Caco-2 (cell line): ENCODE measurements at regions not wholly inside any gene's neighbourhood (a gene's known extent, or its start where the extent isn't known, plus 50 kb on each side); places are given as distances from the start of the nearest gene placed in this dataset.
"Not testable (repeated sequence)": the region's sequence is repeated elsewhere in the genome, so short reads cannot be mapped to it uniquely, and the experiment has no call there.

ENCODE experiments used
- BruUV-seq: library from RNA; stranded (reverse); fragments of 400-500 nt; replicated peaks from 2 replicates; lab custom pipeline; 2021; lab: Mats Ljungman, UMichigan
- CTCF ChIA-PET: fragments of 300-600 bp; sonication (Branson Sonifier 250); formaldehyde crosslinking; loops from one replicate; lab custom pipeline; 2022; ENCODE audit warnings: antibody characterized with exemption; lab: Charles Lee
- POLR2A ChIA-PET: fragments of 300-600 bp; sonication (Branson Sonifier 250); formaldehyde crosslinking; loops from one replicate; lab custom pipeline; 2022; ENCODE audit warnings: antibody characterized with exemption; lab: Charles Lee
- DNase-seq, 2 experiments: peaks; one replicate each; pipeline versions ENCODE4 v3.0.0 to v3.0.0-alpha.2; 2020 to 2022
- H3K27me3 ChIP-seq: replicated peaks from 2 replicates; pipeline ENCODE4 v1.6.0; 2011; ENCODE audit warnings: low read length; ENCODE audit not compliant: control insufficient read depth, insufficient read depth
- H3K36me3 ChIP-seq: 2 replicates; pipeline ENCODE4 v1.5.1; 2011; ENCODE audit warnings: low read length; ENCODE audit not compliant: control insufficient read depth, insufficient read depth
- H3K4me1 ChIP-seq: fragments of 250-450 bp; sonication (Bioruptor Pico); 2 replicates; pipeline ENCODE4 v1.5.1; 2020; ENCODE audit warnings: mild to moderate bottlenecking
- H3K4me3 ChIP-seq: 2 replicates; pipeline ENCODE4 v1.5.1; 2011; ENCODE audit warnings: low read depth, mild to moderate bottlenecking, control low read depth, low read length
- H3K9me3 ChIP-seq: fragments of 250-450 bp; sonication (Bioruptor Pico); 2 replicates; pipeline ENCODE4 v1.5.1; 2020; ENCODE audit warnings: mild to moderate bottlenecking, moderate library complexity
- H3K27ac Mint-ChIP-seq: one replicate; pipeline ENCODE4 v1.8.0; 2022; ENCODE audit warnings: mixed read lengths; ENCODE audit not compliant: unreplicated experiment
- H3K27me3 Mint-ChIP-seq: one replicate; pipeline ENCODE4 v1.8.0; 2022; ENCODE audit warnings: mixed read lengths; ENCODE audit not compliant: insufficient read depth, unreplicated experiment
- H3K36me3 Mint-ChIP-seq: one replicate; pipeline ENCODE4 v1.8.0; 2022; ENCODE audit warnings: mild to moderate bottlenecking, mixed read lengths; ENCODE audit not compliant: insufficient read depth, unreplicated experiment
- H3K4me1 Mint-ChIP-seq: one replicate; pipeline ENCODE4 v1.8.0; 2022; ENCODE audit warnings: low read depth, mixed read lengths; ENCODE audit not compliant: unreplicated experiment
- H3K4me3 Mint-ChIP-seq: one replicate; pipeline ENCODE4 v1.8.0; 2022; ENCODE audit warnings: mild to moderate bottlenecking, moderate library complexity, mixed read lengths; ENCODE audit not compliant: unreplicated experiment
- H3K9me3 Mint-ChIP-seq: one replicate; pipeline ENCODE4 v1.8.0; 2022; ENCODE audit warnings: mixed read lengths; ENCODE audit not compliant: unreplicated experiment
- CTCF ChIP-seq, 2 experiments: fragments of 200-600 bp in 1 of 2; IDR thresholded peaks; 1 replicate in 1 of 2; 2 replicates in 1 of 2; pipeline versions ENCODE4 v1.5.1 to v1.8.0; 2011 to 2022; ENCODE audit warnings: antibody characterized with exemption in 1 of 2, control low read depth in 1 of 2, inconsistent platforms in 1 of 2, low read depth in 1 of 2, low read length in 1 of 2, mild to moderate bottlenecking in 1 of 2, moderate library complexity in 1 of 2; ENCODE audit not compliant: insufficient read depth in 1 of 2, severe bottlenecking in 1 of 2, unreplicated experiment in 1 of 2
- intact Hi-C: fragments of 100-400 bp; cut with micrococcal nuclease; formaldehyde crosslinking; loops from one replicate; pipeline ENCODE4 v1.10.0; 2022; ENCODE audit not compliant: unreplicated experiment

- intact Hi-C loops = no loop called here
- H3K27me3 Mint-ChIP-seq = peaks cover 22% of the 10 kb centered on the region
- DNase-seq = no peak
- no peak overlapping the region for H3K27ac Mint-ChIP-seq
- H3K4me3 Mint-ChIP-seq = no peak overlapping the region
- H3K36me3 Mint-ChIP-seq = no peaks in the 10 kb centered on the region
- Histone ChIP-seq H3K36me3 (no peaks in the 10 kb centered on the region), H3K9me3 (no peaks in the 10 kb centered on the region), H3K27me3 (no peaks in the 10 kb centered on the region), H3K4me3 (no peak overlapping the region), H3K4me1 (peaks cover 16% of the 10 kb centered on the region)
- TF ChIP-seq CTCF (IDR thresholded peaks at IDR 0.05; ENCODE audit: insufficient read depth in 1 of 2, low read depth in 1 of 2, low read length in 1 of 2, severe bottlenecking in 1 of 2, unreplicated experiment in 1 of 2) = no peak
- H3K9me3 Mint-ChIP-seq = no peaks in the 10 kb centered on the region
- BruUV-seq = no TSS peak
- POLR2A ChIA-PET = no interaction called here
- CTCF ChIA-PET = no interaction called here
- peaks cover 14% of the 10 kb centered on the region for H3K4me1 Mint-ChIP-seq
These were observed 127.9 kb upstream of the TOP1 start for GRCh38 chr20:40900666-40901215.

- no peak for DNase-seq
- H3K27ac Mint-ChIP-seq = no peak overlapping the region
- H3K36me3 ChIP-seq = no peaks in the 10 kb centered on the region
- intact Hi-C loops = no loop called here
- TF ChIP-seq CTCF (IDR thresholded peaks at IDR 0.05; ENCODE audit: insufficient read depth in 1 of 2, low read depth in 1 of 2, low read length in 1 of 2, severe bottlenecking in 1 of 2, unreplicated experiment in 1 of 2) = no peak
- CTCF ChIA-PET = no interaction called here
- H3K36me3 Mint-ChIP-seq = no peaks in the 10 kb centered on the region
- no peaks in the 10 kb centered on the region for H3K9me3 ChIP-seq
- peaks cover 16% of the 10 kb centered on the region for H3K4me1 ChIP-seq
- peaks cover 14% of the 10 kb centered on the region for H3K4me1 Mint-ChIP-seq
- H3K27me3 ChIP-seq = no peaks in the 10 kb centered on the region
- H3K9me3 Mint-ChIP-seq = no peaks in the 10 kb centered on the region
- H3K4me3 ChIP-seq = no peak overlapping the region
- H3K27me3 Mint-ChIP-seq = peaks cover 14% of the 10 kb centered on the region
- POLR2A ChIA-PET = no interaction called here
- no TSS peak for BruUV-seq
- H3K4me3 Mint-ChIP-seq = no peak overlapping the region
These were observed 126.0 kb upstream of the TOP1 start for GRCh38 chr20:40902661-40903060.

- TF ChIP-seq CTCF (IDR thresholded peaks at IDR 0.05; ENCODE audit: insufficient read depth in 1 of 2, low read depth in 1 of 2, low read length in 1 of 2, severe bottlenecking in 1 of 2, unreplicated experiment in 1 of 2) = no peak
- Histone ChIP-seq H3K27me3 (no peaks in the 10 kb centered on the region), H3K36me3 (no peaks in the 10 kb centered on the region), H3K4me3 (no peak overlapping the region), H3K4me1 (peaks cover 13% of the 10 kb centered on the region), H3K9me3 (peaks cover 7% of the 10 kb centered on the region)
- Mint-ChIP-seq H3K9me3 (no peaks in the 10 kb centered on the region), H3K36me3 (no peaks in the 10 kb centered on the region), H3K27ac (no peak overlapping the region), H3K4me1 (peaks cover 12% of the 10 kb centered on the region), H3K27me3 (no peaks in the 10 kb centered on the region), H3K4me3 (no peak overlapping the region)
- no TSS peak for BruUV-seq
- ChIA-PET POLR2A (no interaction called here), CTCF (no interaction called here)
- intact Hi-C loops = no loop called here
- no peak for DNase-seq
These were observed 120.3 kb upstream of the TOP1 start for GRCh38 chr20:40908309-40908708.

GRCh38 chr20:40909489-40909888 lies 119.1 kb upstream of the TOP1 start:
- H3K4me1 Mint-ChIP-seq, H3K9me3 Mint-ChIP-seq, DNase-seq, H3K27me3 Mint-ChIP-seq, H3K36me3 Mint-ChIP-seq, BruUV-seq, H3K9me3 ChIP-seq, H3K4me1 ChIP-seq, intact Hi-C loops, H3K27ac Mint-ChIP-seq, H3K4me3 ChIP-seq, H3K27me3 ChIP-seq, POLR2A ChIA-PET, H3K36me3 ChIP-seq, H3K4me3 Mint-ChIP-seq: not testable (repeated sequence)
- CTCF ChIA-PET = interaction anchor here (0.7 kb wide), 1 partner anchor 54 kb away, joined by 3 read pairs; no protein-coding TSS in a partner anchor

- H3K27me3 Mint-ChIP-seq, H3K36me3 ChIP-seq, H3K4me1 ChIP-seq, intact Hi-C loops, POLR2A ChIA-PET, H3K4me1 Mint-ChIP-seq, H3K9me3 ChIP-seq, H3K36me3 Mint-ChIP-seq, BruUV-seq, DNase-seq, H3K4me3 ChIP-seq, CTCF ChIA-PET, H3K27me3 ChIP-seq, H3K9me3 Mint-ChIP-seq, H3K27ac Mint-ChIP-seq, H3K4me3 Mint-ChIP-seq: not testable (repeated sequence)
These were observed 118.2 kb upstream of the TOP1 start for GRCh38 chr20:40910436-40910835.
